ENCODE measurements at regions not wholly inside any gene's neighbourhood (a gene's known extent, or its start where the extent isn't known, plus 50 kb on each side); places are given as distances from the start of the nearest gene placed in this dataset.

DNA sequence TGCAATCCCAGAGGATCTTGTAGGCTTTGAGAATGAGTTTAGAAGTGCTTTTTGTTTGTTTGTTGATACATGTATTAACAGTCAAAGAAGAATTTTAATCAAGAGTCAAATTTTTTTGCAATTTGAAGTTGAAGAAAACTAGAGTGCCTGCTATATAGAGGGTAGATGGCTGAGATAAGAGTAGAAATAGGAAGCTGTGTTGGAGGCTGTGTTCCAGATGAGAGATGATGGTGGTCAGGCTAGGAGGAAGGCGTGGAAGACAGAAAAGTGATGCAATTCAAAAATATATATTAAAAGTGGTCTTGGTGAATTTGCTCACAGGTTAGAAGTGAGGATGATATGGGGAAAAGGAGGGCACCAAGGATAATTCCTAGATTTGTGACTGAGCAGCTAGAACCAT, 978.3 kb downstream of the BCL11A start:
- TF ChIP-seq CTCF (IDR thresholded peaks at IDR 0.05; ENCODE audit: low read length) (no peak), EZH2 (IDR thresholded peaks at IDR 0.05; ENCODE audit: borderline replicate concordance, low read length) (no peak)

All from OCI-LY1 (cell line).